DOHH2 (cell line): ENCODE measurements at regions not wholly inside any gene's neighbourhood (a gene's known extent, or its start where the extent isn't known, plus 50 kb on each side); places are given as distances from the start of the nearest gene placed in this dataset.
"Not testable (repeated sequence)": the region's sequence is repeated elsewhere in the genome, so short reads cannot be mapped to it uniquely, and the experiment has no call there.

Source experiments
- H3F3A ChIP-seq: fragments of 200-600 bp; sonication (generic), shearing (Covaris generic); 2 replicates; pipeline ENCODE4 v1.6.0; 2016; ENCODE audit warnings: antibody characterized with exemption, mild to moderate bottlenecking; ENCODE audit not compliant: control insufficient read depth, insufficient read depth
- H3K27ac ChIP-seq: fragments of 200-600 bp; sonication (generic); 2 replicates; pipeline ENCODE4 v1.5.1; 2014; ENCODE audit warnings: low read depth, mild to moderate bottlenecking, low read length, moderate library complexity
- H3K27me3 ChIP-seq: fragments of 200-600 bp; sonication (generic); 2 replicates; pipeline ENCODE4 v1.6.1; 2014; ENCODE audit warnings: mild to moderate bottlenecking, low read length, mixed read lengths; ENCODE audit not compliant: control insufficient read depth
- H3K36me3 ChIP-seq: fragments of 200-600 bp; sonication (generic); 2 replicates; pipeline ENCODE4 v1.6.1; 2014; ENCODE audit warnings: mild to moderate bottlenecking, low read length, moderate library complexity, mixed read lengths; ENCODE audit not compliant: control insufficient read depth
- H3K4me1 ChIP-seq: fragments of 200-600 bp; sonication (generic); 2 replicates; pipeline ENCODE4 v1.6.1; 2014; ENCODE audit warnings: mild to moderate bottlenecking, low read length, mixed read lengths; ENCODE audit not compliant: control insufficient read depth
- H3K4me2 ChIP-seq: fragments of 200-600 bp; sonication (generic); 2 replicates; pipeline ENCODE4 v1.6.0; 2014; ENCODE audit warnings: mild to moderate bottlenecking, low read length, moderate library complexity
- H3K4me3 ChIP-seq: fragments of 200-600 bp; sonication (generic); 2 replicates; pipeline ENCODE4 v1.5.1; 2014; ENCODE audit warnings: mild to moderate bottlenecking, low read length, mixed read lengths
- H3K79me2 ChIP-seq: fragments of 200-600 bp; sonication (generic); 2 replicates; pipeline ENCODE4 v1.6.1; 2014; ENCODE audit warnings: mild to moderate bottlenecking, low read length, mixed read lengths; ENCODE audit not compliant: control insufficient read depth
- H3K9me2 ChIP-seq: fragments of 200-600 bp; sonication (generic); replicated peaks from 2 replicates; pipeline ENCODE4 v1.6.1; 2014; ENCODE audit warnings: mild to moderate bottlenecking, low read length, mixed read lengths; ENCODE audit not compliant: control insufficient read depth
- H3K9me3 ChIP-seq: fragments of 200-600 bp; sonication (generic); 2 replicates; pipeline ENCODE4 v1.6.1; 2014; ENCODE audit warnings: antibody characterized with exemption, low read length, mixed read lengths; ENCODE audit not compliant: control insufficient read depth, insufficient read depth
- H4K20me1 ChIP-seq: fragments of 200-600 bp; sonication (generic); 2 replicates; pipeline ENCODE4 v1.6.0; 2014; ENCODE audit warnings: low read depth, mild to moderate bottlenecking, antibody characterized with exemption, low read length, moderate library complexity; ENCODE audit not compliant: control insufficient read depth, insufficient read depth
- EZH2phosphoT487 ChIP-seq: fragments of 200-600 bp; sonication (generic); IDR thresholded peaks from 2 replicates; pipeline ENCODE4 v1.6.1; 2017; ENCODE audit warnings: borderline replicate concordance, mild to moderate bottlenecking, antibody characterized with exemption, low read length, moderate library complexity, mixed read lengths
- TF ChIP-seq, protein P1 (sequence below): fragments of 200-600 bp; sonication (generic); IDR thresholded peaks from one replicate; pipeline ENCODE4 v1.5.1; 2014; ENCODE audit warnings: antibody characterized with exemption, mild to moderate bottlenecking, low read depth, low read length; ENCODE audit not compliant: poor library complexity, severe bottlenecking

DNA sequence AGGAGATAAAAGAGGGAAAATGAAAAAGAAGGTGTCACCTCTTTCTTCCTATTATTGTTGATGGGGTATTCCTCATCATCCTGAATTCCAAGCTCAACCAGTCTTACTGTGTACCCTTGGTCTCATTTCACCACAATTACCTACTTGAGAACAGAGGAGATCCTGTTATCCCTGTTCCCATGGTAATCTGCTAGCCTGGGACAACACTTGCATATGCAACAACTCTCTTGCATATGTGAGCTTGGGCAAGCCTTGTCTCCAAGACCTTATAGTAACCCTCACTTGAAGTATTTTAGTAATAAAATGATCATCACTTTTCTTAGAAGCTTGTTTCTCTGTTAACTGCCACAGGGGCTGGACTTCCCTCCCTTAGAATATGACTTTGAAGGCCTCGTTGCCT, 253.7 kb downstream of the NAP1L3 start:
- Histone ChIP-seq H3K4me2 (no peak overlapping the region), H3K4me1 (no peaks in the 10 kb centered on the region), H3K9me2 (no peaks in the 10 kb centered on the region), H4K20me1 (no peaks in the 10 kb centered on the region), H3K79me2 (no peaks in the 10 kb centered on the region), H3K27me3 (no peaks in the 10 kb centered on the region), H3K27ac (no peak overlapping the region), H3F3A (no peaks in the 10 kb centered on the region), H3K9me3 (no peaks in the 10 kb centered on the region), H3K36me3 (no peaks in the 10 kb centered on the region), H3K4me3 (no peak overlapping the region)
- TF ChIP-seq, protein P1, sequence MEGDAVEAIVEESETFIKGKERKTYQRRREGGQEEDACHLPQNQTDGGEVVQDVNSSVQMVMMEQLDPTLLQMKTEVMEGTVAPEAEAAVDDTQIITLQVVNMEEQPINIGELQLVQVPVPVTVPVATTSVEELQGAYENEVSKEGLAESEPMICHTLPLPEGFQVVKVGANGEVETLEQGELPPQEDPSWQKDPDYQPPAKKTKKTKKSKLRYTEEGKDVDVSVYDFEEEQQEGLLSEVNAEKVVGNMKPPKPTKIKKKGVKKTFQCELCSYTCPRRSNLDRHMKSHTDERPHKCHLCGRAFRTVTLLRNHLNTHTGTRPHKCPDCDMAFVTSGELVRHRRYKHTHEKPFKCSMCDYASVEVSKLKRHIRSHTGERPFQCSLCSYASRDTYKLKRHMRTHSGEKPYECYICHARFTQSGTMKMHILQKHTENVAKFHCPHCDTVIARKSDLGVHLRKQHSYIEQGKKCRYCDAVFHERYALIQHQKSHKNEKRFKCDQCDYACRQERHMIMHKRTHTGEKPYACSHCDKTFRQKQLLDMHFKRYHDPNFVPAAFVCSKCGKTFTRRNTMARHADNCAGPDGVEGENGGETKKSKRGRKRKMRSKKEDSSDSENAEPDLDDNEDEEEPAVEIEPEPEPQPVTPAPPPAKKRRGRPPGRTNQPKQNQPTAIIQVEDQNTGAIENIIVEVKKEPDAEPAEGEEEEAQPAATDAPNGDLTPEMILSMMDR: no peak
- no peak for TF ChIP-seq EZH2phosphoT487

DNA sequence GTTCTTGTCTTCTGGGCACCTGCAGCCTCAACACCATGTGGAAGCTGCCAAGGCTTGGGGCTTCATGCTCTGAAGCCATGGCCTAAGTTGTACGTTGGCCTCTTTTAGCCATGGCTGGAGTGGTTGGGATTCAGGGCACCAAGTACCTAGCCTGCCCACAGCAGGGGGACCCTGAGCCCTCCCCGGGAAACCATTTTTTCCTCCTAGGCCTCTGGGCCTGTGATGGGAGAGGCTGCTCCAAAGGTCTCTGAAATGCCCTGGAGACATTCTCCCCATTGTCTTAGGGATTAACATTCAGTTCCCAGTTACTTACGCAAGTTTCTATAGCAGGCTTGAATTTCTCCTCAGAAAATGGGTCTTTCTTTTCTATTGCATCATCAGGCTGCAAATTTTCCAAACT, 269.3 kb downstream of the NAP1L3 start:
- H3K4me2 ChIP-seq: no peak overlapping the region
- no peaks in the 10 kb centered on the region for H3K4me1 ChIP-seq
- no peak overlapping the region for H3K4me3 ChIP-seq
- H3K27ac ChIP-seq: no peak overlapping the region
- no peaks in the 10 kb centered on the region for H3K79me2 ChIP-seq
- H3F3A ChIP-seq: no peaks in the 10 kb centered on the region
- H4K20me1 ChIP-seq: no peaks in the 10 kb centered on the region
- no peaks in the 10 kb centered on the region for H3K9me2 ChIP-seq
- no peaks in the 10 kb centered on the region for H3K36me3 ChIP-seq
- H3K9me3 ChIP-seq: no peaks in the 10 kb centered on the region
- no peaks in the 10 kb centered on the region for H3K27me3 ChIP-seq
- no peak for TF ChIP-seq EZH2phosphoT487
- TF ChIP-seq, protein P1: no peak

DNA sequence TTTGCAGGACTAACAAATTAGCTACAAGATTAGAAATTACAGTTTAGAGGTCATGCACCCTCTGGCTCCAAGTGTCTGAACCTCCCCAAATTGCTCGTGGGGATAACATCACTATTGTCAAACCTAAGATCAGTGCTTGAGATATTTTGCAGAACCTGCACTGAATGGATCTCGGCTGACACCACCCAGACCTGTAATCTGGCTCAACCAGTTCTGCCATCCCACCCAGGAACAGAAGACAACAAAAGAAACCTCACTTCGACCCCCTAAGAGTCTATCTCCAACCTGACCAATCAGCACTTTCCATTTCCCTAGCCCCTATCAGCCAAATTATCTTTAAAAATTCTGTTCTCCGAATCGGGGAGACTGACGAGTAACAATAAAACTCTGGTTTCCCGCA, 318.7 kb downstream of the NAP1L3 start:
- no peaks in the 10 kb centered on the region for H3K9me2 ChIP-seq
- TF ChIP-seq, protein P1: no peak
- TF ChIP-seq EZH2phosphoT487: no peak
- H3K79me2 ChIP-seq: no peaks in the 10 kb centered on the region
- no peaks in the 10 kb centered on the region for H3F3A ChIP-seq
- no peak overlapping the region for H3K4me2 ChIP-seq
- H3K4me1 ChIP-seq: no peaks in the 10 kb centered on the region
- no peak overlapping the region for H3K4me3 ChIP-seq
- H3K27me3 ChIP-seq: no peaks in the 10 kb centered on the region
- no peaks in the 10 kb centered on the region for H3K36me3 ChIP-seq
- no peak overlapping the region for H3K27ac ChIP-seq
- H4K20me1 ChIP-seq: no peaks in the 10 kb centered on the region
- H3K9me3 ChIP-seq: no peaks in the 10 kb centered on the region

DNA sequence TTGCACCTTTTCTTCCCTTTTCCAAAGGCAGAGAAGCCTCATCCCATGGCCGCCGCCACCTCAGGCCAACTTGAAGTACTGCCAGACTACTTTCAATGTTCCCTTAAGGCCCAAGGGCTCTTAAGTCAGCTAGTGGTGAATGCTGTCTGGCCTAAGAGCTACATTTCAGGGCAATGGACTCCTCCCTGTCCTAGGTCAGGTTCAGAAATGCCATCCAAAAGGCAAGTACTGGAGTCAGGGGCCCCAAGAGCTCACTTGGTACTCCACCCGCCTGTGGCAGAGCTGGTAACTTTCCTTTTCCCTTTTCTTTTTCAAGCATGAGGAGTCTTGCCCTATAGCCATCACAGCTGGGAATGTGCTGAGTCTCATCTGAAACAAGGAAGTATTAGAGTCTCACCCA, 327.1 kb downstream of the NAP1L3 start:
- H3K36me3 ChIP-seq: no peaks in the 10 kb centered on the region
- H3K9me2 ChIP-seq: no peaks in the 10 kb centered on the region

DNA sequence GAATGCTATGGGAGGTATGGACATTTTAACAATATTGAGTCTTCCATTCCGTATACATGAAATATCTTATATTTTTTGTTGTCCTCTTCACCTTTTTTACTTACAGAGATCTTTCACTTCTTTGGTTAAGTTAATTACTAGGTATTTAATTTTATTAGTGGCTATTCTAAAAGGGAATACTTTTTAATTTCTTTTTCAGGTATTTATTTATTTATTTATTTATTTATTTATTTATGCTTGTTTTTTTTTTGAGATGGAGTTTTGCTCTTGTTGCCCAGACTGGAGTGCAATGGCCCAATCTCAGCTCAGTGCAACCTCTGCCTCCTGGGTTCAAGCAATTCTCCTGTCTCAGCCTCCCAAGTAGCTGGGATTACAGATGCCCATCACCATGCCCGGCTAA, 329.1 kb downstream of the NAP1L3 start:
- not testable (repeated sequence) for H3K79me2 ChIP-seq, H3K9me3 ChIP-seq, H3K27ac ChIP-seq, H3K4me3 ChIP-seq, H3K4me2 ChIP-seq, H3K9me2 ChIP-seq, H3F3A ChIP-seq, H3K36me3 ChIP-seq, H4K20me1 ChIP-seq, H3K27me3 ChIP-seq, H3K4me1 ChIP-seq

More for the DNA sequence above, 327.1 kb downstream of the NAP1L3 start:
- no peaks in the 10 kb centered on the region for H4K20me1 ChIP-seq
- H3F3A ChIP-seq: no peaks in the 10 kb centered on the region
- H3K4me2 ChIP-seq: no peak overlapping the region
- no peak overlapping the region for H3K27ac ChIP-seq
- H3K27me3 ChIP-seq: no peaks in the 10 kb centered on the region
- no peaks in the 10 kb centered on the region for H3K79me2 ChIP-seq
- H3K4me3 ChIP-seq: no peak overlapping the region
- H3K4me1 ChIP-seq: no peaks in the 10 kb centered on the region
- no peaks in the 10 kb centered on the region for H3K9me3 ChIP-seq
- no peak for TF ChIP-seq EZH2phosphoT487
- TF ChIP-seq, protein P1: no peak
